Hepatocyte (in vitro differentiated cells): ENCODE measurements at regions not wholly inside any gene's neighbourhood (a gene's known extent, or its start where the extent isn't known, plus 50 kb on each side); places are given as distances from the start of the nearest gene placed in this dataset.

Experiments
- DNase-seq: peaks from one replicate; pipeline ENCODE4 v3.0.0-alpha.2; 2016; ENCODE audit warnings: low spot score
- H2AFZ ChIP-seq: fragments of 200-600 bp; sonication (generic); 2 replicates; pipeline ENCODE4 v1.6.0; 2016; ENCODE audit warnings: antibody characterized with exemption, mild to moderate bottlenecking
- H3K27ac ChIP-seq: fragments of 200-600 bp; sonication (generic); 2 replicates; pipeline ENCODE4 v1.5.1; 2016; ENCODE audit warnings: mild to moderate bottlenecking
- H3K27me3 ChIP-seq: fragments of 200-600 bp; sonication (generic); 2 replicates; pipeline ENCODE4 v1.6.1; 2016
- H3K36me3 ChIP-seq: fragments of 200-600 bp; sonication (generic); replicated peaks from 2 replicates; pipeline ENCODE4 v1.5.1; 2016; ENCODE audit warnings: low read depth; ENCODE audit not compliant: insufficient read depth
- H3K4me1 ChIP-seq: fragments of 200-600 bp; sonication (generic); 2 replicates; pipeline ENCODE4 v1.5.1; 2016; ENCODE audit warnings: mild to moderate bottlenecking, moderate library complexity; ENCODE audit not compliant: insufficient read depth
- H3K4me2 ChIP-seq: fragments of 200-600 bp; sonication (generic); 2 replicates; pipeline ENCODE4 v1.6.0; 2016
- H3K4me3 ChIP-seq: fragments of 200-600 bp; sonication (generic); 2 replicates; pipeline ENCODE4 v1.5.1; 2016; ENCODE audit warnings: mild to moderate bottlenecking
- H3K79me2 ChIP-seq: fragments of 200-600 bp; sonication (generic); 2 replicates; pipeline ENCODE4 v1.6.0; 2017; ENCODE audit warnings: mild to moderate bottlenecking
- H3K9me2 ChIP-seq: fragments of 200-600 bp; sonication (generic); replicated peaks from 2 replicates; pipeline ENCODE4 v1.6.0; 2017; ENCODE audit warnings: mild to moderate bottlenecking; ENCODE audit not compliant: insufficient read depth
- H3K9me3 ChIP-seq: fragments of 200-600 bp; sonication (generic); 2 replicates; pipeline ENCODE4 v1.5.1; 2016; ENCODE audit warnings: low read depth, mild to moderate bottlenecking
- H4K20me1 ChIP-seq: fragments of 200-600 bp; sonication (generic); 2 replicates; pipeline ENCODE4 v1.6.0; 2016; ENCODE audit warnings: mild to moderate bottlenecking; ENCODE audit not compliant: insufficient read depth, poor library complexity, severe bottlenecking
- CTCF ChIP-seq: fragments of 200-600 bp; sonication (generic); IDR thresholded peaks from 2 replicates; pipeline ENCODE4 v1.5.1; 2016; ENCODE audit warnings: antibody characterized with exemption, mild to moderate bottlenecking; ENCODE audit not compliant: poor library complexity
- EZH2 ChIP-seq: fragments of 200-600 bp; sonication (generic); IDR thresholded peaks from 2 replicates; pipeline ENCODE4 v1.6.1; 2016; ENCODE audit warnings: antibody characterized with exemption, mild to moderate bottlenecking, borderline replicate concordance
- EZH2phosphoT487 ChIP-seq: fragments of 200-600 bp; sonication (generic); IDR thresholded peaks from one replicate; pipeline ENCODE4 v1.6.1; 2018; ENCODE audit warnings: antibody characterized with exemption, mild to moderate bottlenecking, low read depth, moderate library complexity; ENCODE audit not compliant: unreplicated experiment, severe bottlenecking
- WGBS: methylation state at CpG from one replicate; pipeline ENCODE4 v1.1.6; 2016; ENCODE audit warnings: low lambda C conversion rate; ENCODE audit errors: missing lambda C conversion rate; 5-methylcytosine and 5-hydroxymethylcytosine counted together

GRCh38 chr22:49673048-49673447 is 154.6 kb downstream of the BRD1 start:
- H3K4me1 ChIP-seq = peaks cover 4% of the 10 kb centered on the region
- no peak overlapping the region for H2AFZ ChIP-seq
- peaks cover 72% of the 10 kb centered on the region for H3K27me3 ChIP-seq
- no peaks in the 10 kb centered on the region for H4K20me1 ChIP-seq
- 53% methylated on average over 14 of the region's 14 CpGs for WGBS
- no peak overlapping the region for H3K27ac ChIP-seq
- TF ChIP-seq CTCF (no peak), EZH2 (no peak), EZH2phosphoT487 (no peak)
- H3K36me3 ChIP-seq = no peaks in the 10 kb centered on the region
- H3K9me2 ChIP-seq = no peaks in the 10 kb centered on the region
- no peak for DNase-seq
- no peaks in the 10 kb centered on the region for H3K9me3 ChIP-seq
- H3K4me3 ChIP-seq = no peak overlapping the region
- no peaks in the 10 kb centered on the region for H3K79me2 ChIP-seq
- no peak overlapping the region for H3K4me2 ChIP-seq

DNA sequence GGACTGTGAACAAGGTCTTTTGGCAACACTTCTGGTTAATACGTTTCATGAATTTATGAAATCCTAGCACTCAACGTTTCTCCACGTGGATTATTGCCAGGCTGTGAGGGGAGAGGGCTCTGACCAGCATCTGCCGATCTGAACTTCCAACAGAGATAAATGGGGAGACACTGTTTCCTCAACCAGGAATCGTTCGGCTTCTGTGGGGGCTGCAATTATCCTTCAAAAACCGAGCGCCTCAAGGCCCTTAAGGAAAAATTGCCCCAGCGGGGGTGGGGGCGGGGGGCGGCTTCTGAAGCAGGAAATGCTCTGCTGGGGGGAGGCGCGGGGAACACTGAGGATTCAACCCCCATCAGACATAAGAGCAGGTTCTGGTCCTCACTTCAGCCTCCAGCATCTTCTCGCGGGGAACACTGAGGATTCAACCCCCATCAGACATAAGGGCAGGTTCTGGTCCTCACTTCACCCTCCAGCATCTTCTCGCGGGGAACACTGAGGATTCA is 155.6 kb downstream of the BRD1 start:
- DNase-seq = no peak
- Histone ChIP-seq H3K4me1 (peaks cover 4% of the 10 kb centered on the region), H3K27ac (no peak overlapping the region), H3K4me2 (no peak overlapping the region), H3K79me2 (no peaks in the 10 kb centered on the region), H3K9me2 (no peaks in the 10 kb centered on the region), H2AFZ (no peak overlapping the region), H3K9me3 (no peaks in the 10 kb centered on the region), H4K20me1 (no peaks in the 10 kb centered on the region), H3K36me3 (no peaks in the 10 kb centered on the region), H3K4me3 (no peak overlapping the region), H3K27me3 (peaks cover 72% of the 10 kb centered on the region)
- TF ChIP-seq EZH2phosphoT487 = no peak
- TF ChIP-seq EZH2 = no peak
- no peak for TF ChIP-seq CTCF
- WGBS = 29% methylated on average over 8 of the region's 17 CpGs

- no peaks in the 10 kb centered on the region for H3K9me2 ChIP-seq
- H4K20me1 ChIP-seq = no peaks in the 10 kb centered on the region
- peak overlapping the region; percentile 70 for H3K4me2 ChIP-seq
- H3K79me2 ChIP-seq = no peaks in the 10 kb centered on the region
- no peaks in the 10 kb centered on the region for H3K9me3 ChIP-seq
- DNase-seq = no peak
- H3K4me1 ChIP-seq = peaks cover 4% of the 10 kb centered on the region
- WGBS = 20% methylated on average over 28 of the region's 28 CpGs
- peaks cover 68% of the 10 kb centered on the region for H3K27me3 ChIP-seq
- H3K4me3 ChIP-seq = no peak overlapping the region
- no peaks in the 10 kb centered on the region for H3K36me3 ChIP-seq
- H2AFZ ChIP-seq = no peak overlapping the region
- H3K27ac ChIP-seq = no peak overlapping the region
- TF ChIP-seq CTCF (no peak), EZH2phosphoT487 (no peak), EZH2 (peak; percentile 74)
Observed at GRCh38 chr22:49671331-49672013, 156.2 kb downstream of the BRD1 start.
